Mesendoderm (in vitro differentiated cells): ENCODE measurements at regions not wholly inside any gene's neighbourhood (a gene's known extent, or its start where the extent isn't known, plus 50 kb on each side); places are given as distances from the start of the nearest gene placed in this dataset.

Experiments used
- DNase-seq: peaks from one replicate; pipeline ENCODE4 v3.0.0; 2013
- H2AK5ac ChIP-seq: 2 replicates; pipeline ENCODE4 v1.6.1; 2013; ENCODE audit warnings: low read length, inconsistent platforms
- H2BK120ac ChIP-seq: 2 replicates; pipeline ENCODE4 v1.6.1; 2013; ENCODE audit warnings: low read depth, mild to moderate bottlenecking, low read length, moderate library complexity, mixed read lengths
- H2BK15ac ChIP-seq: replicated peaks from 2 replicates; pipeline ENCODE4 v1.6.1; 2013; ENCODE audit warnings: low read depth, mild to moderate bottlenecking, moderate library complexity
- H2BK5ac ChIP-seq: 2 replicates; pipeline ENCODE4 v1.6.1; 2013; ENCODE audit warnings: low read length, inconsistent platforms
- H3K18ac ChIP-seq: 2 replicates; pipeline ENCODE4 v1.6.1; 2013; ENCODE audit warnings: mild to moderate bottlenecking, low read length, mixed read lengths
- H3K23ac ChIP-seq: one replicate; pipeline ENCODE4 v1.6.1; 2013; ENCODE audit warnings: low read length
- H3K27ac ChIP-seq: 2 replicates; pipeline ENCODE4 v1.5.1; 2013; ENCODE audit warnings: low read depth, mild to moderate bottlenecking, inconsistent platforms, low read length, moderate library complexity
- H3K27me3 ChIP-seq: 2 replicates; pipeline ENCODE4 v1.6.1; 2013; ENCODE audit warnings: low read length, control low read depth, mild to moderate bottlenecking, inconsistent platforms; ENCODE audit not compliant: insufficient read depth, poor library complexity
- H3K36me3 ChIP-seq: 2 replicates; pipeline ENCODE4 v1.6.1; 2013; ENCODE audit warnings: low read length, inconsistent platforms; ENCODE audit not compliant: control insufficient read depth, insufficient read depth
- H3K4ac ChIP-seq: one replicate; pipeline ENCODE4 v1.6.1; 2013; ENCODE audit warnings: low read depth, mild to moderate bottlenecking, low read length, moderate library complexity
- H3K4me1 ChIP-seq: 2 replicates; pipeline ENCODE4 v1.6.1; 2013; ENCODE audit warnings: low read depth, low read length, inconsistent platforms; ENCODE audit not compliant: control insufficient read depth
- H3K4me2 ChIP-seq: 2 replicates; pipeline ENCODE4 v1.6.1; 2013; ENCODE audit warnings: low read length
- H3K4me3 ChIP-seq: 2 replicates; pipeline ENCODE4 v1.5.1; 2013; ENCODE audit warnings: mild to moderate bottlenecking, low read length
- H3K56ac ChIP-seq: one replicate; pipeline ENCODE4 v1.6.1; 2013; ENCODE audit warnings: low read length
- H3K79me1 ChIP-seq: 2 replicates; pipeline ENCODE4 v1.6.1; 2013; ENCODE audit warnings: low read length, inconsistent platforms
- H3K79me2 ChIP-seq: 2 replicates; pipeline ENCODE4 v1.6.1; 2013; ENCODE audit warnings: mild to moderate bottlenecking, low read length; ENCODE audit not compliant: control insufficient read depth, insufficient read depth
- H3K9ac ChIP-seq: 2 replicates; pipeline ENCODE4 v1.6.1; 2013; ENCODE audit warnings: low read length, inconsistent platforms
- H4K5ac ChIP-seq: one replicate; pipeline ENCODE4 v1.6.1; 2013; ENCODE audit warnings: low read length
- H4K8ac ChIP-seq: one replicate; pipeline ENCODE4 v1.6.1; 2013; ENCODE audit warnings: low read depth, mild to moderate bottlenecking, control low read depth, low read length, moderate library complexity
- WGBS: extraction: QIAGEN DNeasy Blood & Tissue Kit; methylation state at CpG from one replicate; pipeline ENCODE4 v1.1.7; 2013; ENCODE audit warnings: low lambda C conversion rate, missing lambda C conversion rate; ENCODE audit not compliant: insufficient coverage; ENCODE audit errors: extremely low coverage; 5-methylcytosine and 5-hydroxymethylcytosine counted together

GRCh38 chr2:146370826-146371225, 1474.0 kb upstream of the ACVR2A start:
- Histone ChIP-seq H3K79me2 (no peaks in the 10 kb centered on the region), H2AK5ac (no peak overlapping the region), H2BK120ac (no peak overlapping the region), H3K79me1 (no peaks in the 10 kb centered on the region), H3K56ac (no peak overlapping the region), H3K9ac (no peak overlapping the region), H3K18ac (no peak overlapping the region), H3K4me1 (no peaks in the 10 kb centered on the region), H2BK5ac (no peak overlapping the region), H4K5ac (no peak overlapping the region), H3K27ac (no peak overlapping the region), H4K8ac (no peak overlapping the region), H3K4me3 (no peak overlapping the region), H2BK15ac (no peak overlapping the region), H3K23ac (no peak overlapping the region), H3K27me3 (no peaks in the 10 kb centered on the region), H3K4me2 (no peak overlapping the region), H3K4ac (no peak overlapping the region), H3K36me3 (no peaks in the 10 kb centered on the region)
- no peak for DNase-seq

- Histone ChIP-seq H2BK120ac (no peak overlapping the region), H3K9ac (no peak overlapping the region), H3K56ac (no peak overlapping the region), H2BK15ac (no peak overlapping the region), H3K36me3 (no peaks in the 10 kb centered on the region), H3K23ac (no peak overlapping the region), H3K4me2 (no peak overlapping the region), H2BK5ac (no peak overlapping the region), H3K27ac (no peak overlapping the region), H3K4ac (no peak overlapping the region), H2AK5ac (no peak overlapping the region), H4K5ac (no peak overlapping the region), H3K4me3 (no peak overlapping the region), H3K79me2 (no peaks in the 10 kb centered on the region), H3K27me3 (no peaks in the 10 kb centered on the region), H4K8ac (no peak overlapping the region), H3K18ac (no peak overlapping the region), H3K4me1 (no peaks in the 10 kb centered on the region), H3K79me1 (no peaks in the 10 kb centered on the region)
- no peak for DNase-seq
These were observed 1478.6 kb upstream of the ACVR2A start for GRCh38 chr2:146366276-146366675.

GRCh38 chr2:146365041-146365440, 1479.8 kb upstream of the ACVR2A start:
- H3K4ac ChIP-seq, result no peak overlapping the region
- no peaks in the 10 kb centered on the region for H3K4me1 ChIP-seq
- no peak overlapping the region for H3K4me2 ChIP-seq
- H3K27me3 ChIP-seq, result no peaks in the 10 kb centered on the region
- no peak overlapping the region for H4K5ac ChIP-seq
- no peaks in the 10 kb centered on the region for H3K36me3 ChIP-seq
- no peaks in the 10 kb centered on the region for H3K79me1 ChIP-seq
- H3K18ac ChIP-seq, result no peak overlapping the region
- no peak overlapping the region for H2BK5ac ChIP-seq
- no peak overlapping the region for H3K27ac ChIP-seq
- no peak overlapping the region for H2BK120ac ChIP-seq
- H3K4me3 ChIP-seq, result no peak overlapping the region
- H3K56ac ChIP-seq, result no peak overlapping the region
- WGBS, result no CpG with 5 or more reads among the region's 1 CpG
- no peak overlapping the region for H3K9ac ChIP-seq
- no peak overlapping the region for H2BK15ac ChIP-seq
- no peak overlapping the region for H2AK5ac ChIP-seq
- H4K8ac ChIP-seq, result no peak overlapping the region
- no peak overlapping the region for H3K23ac ChIP-seq
- H3K79me2 ChIP-seq, result no peaks in the 10 kb centered on the region
- no peak for DNase-seq

DNA sequence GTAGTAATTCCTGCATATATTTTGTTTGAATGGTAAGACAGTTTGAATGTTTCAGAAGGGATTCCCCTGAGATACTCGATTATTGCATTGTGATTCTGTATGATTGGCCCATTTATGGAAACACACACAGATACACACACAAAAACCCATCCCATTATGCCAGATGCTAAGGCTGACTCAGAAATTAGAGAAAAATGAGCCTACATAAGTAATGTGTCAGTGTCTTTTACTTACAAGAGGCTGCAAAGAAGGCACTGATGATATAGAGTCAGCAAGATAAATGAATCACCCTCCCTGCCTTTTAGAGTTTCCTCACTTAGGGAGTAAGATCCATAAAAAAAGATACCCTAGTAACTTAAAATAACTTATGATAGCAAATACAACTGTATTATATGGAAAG, 1481.1 kb upstream of the ACVR2A start:
- DNase-seq, result no peak
- Histone ChIP-seq H3K4me2 (no peak overlapping the region), H3K27me3 (no peaks in the 10 kb centered on the region), H3K9ac (no peak overlapping the region), H3K4me1 (no peaks in the 10 kb centered on the region), H3K79me1 (no peaks in the 10 kb centered on the region), H3K18ac (no peak overlapping the region), H3K4ac (no peak overlapping the region), H3K56ac (no peak overlapping the region), H2BK120ac (no peak overlapping the region), H3K79me2 (no peaks in the 10 kb centered on the region), H2BK5ac (no peak overlapping the region), H4K8ac (no peak overlapping the region), H2AK5ac (no peak overlapping the region), H3K4me3 (no peak overlapping the region), H3K36me3 (no peaks in the 10 kb centered on the region), H3K23ac (no peak overlapping the region), H3K27ac (no peak overlapping the region), H4K5ac (no peak overlapping the region), H2BK15ac (no peak overlapping the region)
- no CpG with 5 or more reads among the region's 1 CpG for WGBS

DNA sequence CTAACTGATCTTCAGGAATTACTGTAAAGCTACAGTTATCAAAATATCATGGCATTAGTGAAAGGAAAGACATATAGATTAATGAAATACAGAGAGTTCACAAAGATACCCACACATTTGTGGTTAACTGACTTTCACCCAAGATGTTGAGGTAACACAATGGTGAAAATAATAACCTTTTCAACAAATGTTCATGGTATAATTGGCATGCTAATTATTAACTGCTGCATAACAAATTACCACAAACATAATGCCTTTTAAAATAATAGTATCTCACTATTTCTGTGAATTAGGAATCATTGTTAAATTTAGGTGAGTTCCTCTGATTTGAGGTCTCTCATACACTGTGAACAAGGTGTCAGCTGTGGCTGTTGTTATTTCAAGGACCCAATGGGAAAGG, 1493.1 kb upstream of the ACVR2A start:
- H3K27me3 ChIP-seq, result no peaks in the 10 kb centered on the region
- no peak overlapping the region for H2BK5ac ChIP-seq
- no peak overlapping the region for H3K56ac ChIP-seq
- H3K4me3 ChIP-seq, result no peak overlapping the region
- no peak overlapping the region for H3K23ac ChIP-seq
- H3K4ac ChIP-seq, result no peak overlapping the region
- no peaks in the 10 kb centered on the region for H3K79me1 ChIP-seq
- H3K18ac ChIP-seq, result no peak overlapping the region
- H3K4me1 ChIP-seq, result no peaks in the 10 kb centered on the region
- no peaks in the 10 kb centered on the region for H3K36me3 ChIP-seq
- H2BK120ac ChIP-seq, result no peak overlapping the region
- H4K5ac ChIP-seq, result no peak overlapping the region
- no peak overlapping the region for H4K8ac ChIP-seq
- H3K79me2 ChIP-seq, result no peaks in the 10 kb centered on the region
- no peak overlapping the region for H3K27ac ChIP-seq
- no peak overlapping the region for H3K4me2 ChIP-seq
- no peak overlapping the region for H3K9ac ChIP-seq
- no peak overlapping the region for H2BK15ac ChIP-seq
- no peak for DNase-seq
- H2AK5ac ChIP-seq, result no peak overlapping the region

DNA sequence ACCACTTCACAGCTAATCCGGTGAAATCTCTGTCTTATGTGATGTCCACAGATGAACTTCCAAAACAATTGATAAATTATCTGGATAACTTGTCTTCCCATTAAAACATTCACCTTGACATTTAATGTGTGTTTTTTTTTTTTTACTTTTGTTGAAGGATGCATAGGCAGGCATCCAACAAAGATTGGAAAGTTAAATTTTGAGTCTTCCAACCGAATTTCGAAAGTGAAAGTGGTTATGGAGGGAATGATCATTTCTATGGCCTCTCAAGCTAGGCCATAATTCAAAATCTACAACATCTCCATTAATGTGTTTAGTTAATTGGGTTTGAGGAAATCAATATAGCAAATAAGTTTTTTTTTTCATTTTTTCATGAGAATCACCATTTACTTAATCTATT, 1495.5 kb upstream of the ACVR2A start:
- no CpG with 5 or more reads among the region's 3 CpGs for WGBS
- H4K5ac ChIP-seq, result no peak overlapping the region

More for the DNA sequence above, 1495.5 kb upstream of the ACVR2A start:
- H2BK15ac ChIP-seq, result no peak overlapping the region
- no peak overlapping the region for H2BK120ac ChIP-seq
- no peak overlapping the region for H3K18ac ChIP-seq
- no peak overlapping the region for H2BK5ac ChIP-seq
- H4K8ac ChIP-seq, result no peak overlapping the region
- H3K4me3 ChIP-seq, result no peak overlapping the region
- no peak overlapping the region for H2AK5ac ChIP-seq
- no peak overlapping the region for H3K27ac ChIP-seq
- no peak overlapping the region for H3K9ac ChIP-seq
- H3K23ac ChIP-seq, result no peak overlapping the region
- H3K79me1 ChIP-seq, result no peaks in the 10 kb centered on the region
- H3K56ac ChIP-seq, result no peak overlapping the region
- H3K27me3 ChIP-seq, result no peaks in the 10 kb centered on the region
- no peak overlapping the region for H3K4ac ChIP-seq
- H3K4me2 ChIP-seq, result no peak overlapping the region
- no peak for DNase-seq
- no peaks in the 10 kb centered on the region for H3K4me1 ChIP-seq
- no peaks in the 10 kb centered on the region for H3K36me3 ChIP-seq
- no peaks in the 10 kb centered on the region for H3K79me2 ChIP-seq
